Body of pancreas (tissue), 4 donors: ENCODE measurements at regions not wholly inside any gene's neighbourhood (a gene's known extent, or its start where the extent isn't known, plus 50 kb on each side); places are given as distances from the start of the nearest gene placed in this dataset.

Experiments used
- POLR2A ChIP-seq, 3 donors: fragments of 450-650 bp; IDR thresholded peaks; one replicate each; pipeline ENCODE4 v1.6.1; 2016; ENCODE audit warnings: antibody characterized with exemption in 3 of 3, mild to moderate bottlenecking in 2 of 3
- TF ChIP-seq, protein P1 (sequence below), 7 experiments: fragments of 450-650 bp in 4 of 7; fragments of 200-600 bp in 3 of 7; sonication (generic) in 3 of 7; IDR thresholded peaks; one replicate each; pipeline ENCODE4 v1.5.1; 2016 to 2019; ENCODE audit warnings: antibody characterized with exemption in 7 of 7

DNA sequence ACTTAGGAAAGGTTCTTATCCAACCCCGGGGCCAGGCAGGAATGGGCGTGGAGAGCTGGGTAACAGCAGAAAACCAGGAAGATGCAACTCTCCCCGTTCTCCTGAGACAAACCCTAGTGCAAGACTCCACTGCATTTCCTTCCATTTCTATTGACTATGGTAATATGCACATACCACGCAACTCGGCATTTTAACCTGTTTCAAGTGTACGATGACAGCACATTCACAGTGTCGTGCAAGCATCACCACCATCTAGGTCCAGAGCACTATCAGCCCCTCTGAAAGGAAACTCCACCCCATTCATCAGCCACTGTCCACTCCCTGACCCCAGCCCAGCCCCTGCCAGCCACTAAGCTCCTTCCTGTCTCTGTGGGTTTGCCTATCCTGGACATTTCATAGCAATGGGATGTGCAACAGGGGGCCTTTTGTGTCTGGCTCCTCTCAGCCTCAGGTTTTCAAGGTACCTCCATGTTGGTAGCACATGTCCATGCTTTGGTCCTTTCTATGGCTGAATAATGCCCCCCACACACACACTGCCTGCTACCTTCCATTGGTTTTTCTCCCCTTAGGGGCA, 441.9 kb downstream of the SOX9 start:
- TF ChIP-seq POLR2A (IDR thresholded peaks at IDR 0.05) = no peak
- TF ChIP-seq, protein P1, sequence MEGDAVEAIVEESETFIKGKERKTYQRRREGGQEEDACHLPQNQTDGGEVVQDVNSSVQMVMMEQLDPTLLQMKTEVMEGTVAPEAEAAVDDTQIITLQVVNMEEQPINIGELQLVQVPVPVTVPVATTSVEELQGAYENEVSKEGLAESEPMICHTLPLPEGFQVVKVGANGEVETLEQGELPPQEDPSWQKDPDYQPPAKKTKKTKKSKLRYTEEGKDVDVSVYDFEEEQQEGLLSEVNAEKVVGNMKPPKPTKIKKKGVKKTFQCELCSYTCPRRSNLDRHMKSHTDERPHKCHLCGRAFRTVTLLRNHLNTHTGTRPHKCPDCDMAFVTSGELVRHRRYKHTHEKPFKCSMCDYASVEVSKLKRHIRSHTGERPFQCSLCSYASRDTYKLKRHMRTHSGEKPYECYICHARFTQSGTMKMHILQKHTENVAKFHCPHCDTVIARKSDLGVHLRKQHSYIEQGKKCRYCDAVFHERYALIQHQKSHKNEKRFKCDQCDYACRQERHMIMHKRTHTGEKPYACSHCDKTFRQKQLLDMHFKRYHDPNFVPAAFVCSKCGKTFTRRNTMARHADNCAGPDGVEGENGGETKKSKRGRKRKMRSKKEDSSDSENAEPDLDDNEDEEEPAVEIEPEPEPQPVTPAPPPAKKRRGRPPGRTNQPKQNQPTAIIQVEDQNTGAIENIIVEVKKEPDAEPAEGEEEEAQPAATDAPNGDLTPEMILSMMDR (IDR thresholded peaks at IDR 0.05) = no peak
